ENCODE measurements at regions not wholly inside any gene's neighbourhood (a gene's known extent, or its start where the extent isn't known, plus 50 kb on each side); places are given as distances from the start of the nearest gene placed in this dataset.

GRCh38 chr20:30484009-30484748, 773.3 kb upstream of the DEFB115 start:
- H3K36me3 ChIP-seq (ENCODE audit: control insufficient read depth in 1 of 2, insufficient read depth in 2 of 2, low read length in 2 of 2): peaks cover 0 to 4% of the 10 kb centered on the region in 2 experiments

GRCh38 chr20:30484749-30485070, 772.8 kb upstream of the DEFB115 start:
- Histone ChIP-seq H3K36me3 (ENCODE audit: control insufficient read depth in 1 of 2, insufficient read depth in 2 of 2, low read length in 2 of 2) (peaks cover 0 to 4% of the 10 kb centered on the region in 2 experiments), H3K4ac (ENCODE audit: low read depth, low read length) (no peak overlapping the region), H2AK5ac (ENCODE audit: low read length) (no peak overlapping the region), H3K27me3 (ENCODE audit: insufficient read depth, low read length) (no peaks in the 10 kb centered on the region), H3K4me3 (ENCODE audit: low read depth, low read length) (no peak overlapping the region), H3K79me1 (ENCODE audit: low read length) (no peaks in the 10 kb centered on the region), H3K4me1 (ENCODE audit: control insufficient read depth in 1 of 2, insufficient read depth in 2 of 2, low read length in 2 of 2) (no peaks in the 10 kb centered on the region), H3K27ac (ENCODE audit: low read depth, low read length) (no peak overlapping the region), H3K79me2 (ENCODE audit: control insufficient read depth, insufficient read depth, low read length, poor library complexity) (no peaks in the 10 kb centered on the region), H2BK120ac (ENCODE audit: insufficient read depth, low read length, poor library complexity) (no peak overlapping the region), H3K9ac (ENCODE audit: low read length) (no peak overlapping the region), H2BK12ac (ENCODE audit: low read length) (no peak overlapping the region), H3K23ac (ENCODE audit: low read length) (no peak overlapping the region), H3K18ac (ENCODE audit: low read length) (no peak overlapping the region), H4K8ac (ENCODE audit: low read depth, low read length) (no peak overlapping the region), H2BK5ac (ENCODE audit: low read depth, low read length, poor library complexity) (no peak overlapping the region), H3K9me3 (ENCODE audit: insufficient read depth, low read depth, low read length) (peaks cover 47% of the 10 kb centered on the region), H4K91ac (ENCODE audit: low read depth, low read length) (no peak overlapping the region), H4K12ac (ENCODE audit: low read depth, low read length) (no peak overlapping the region), H2AFZ (ENCODE audit: insufficient read depth, low read length, poor library complexity) (no peak overlapping the region), H3K14ac (ENCODE audit: low read length) (no peak overlapping the region), H3K4me2 (ENCODE audit: low read length) (no peak overlapping the region)
- no CpG with 5 or more reads among the region's 17 CpGs for WGBS (ENCODE audit: extremely low coverage, insufficient coverage, insufficient read length)
- no peak for DNase-seq

More at GRCh38 chr20:30484009-30484748, 773.3 kb upstream of the DEFB115 start:
- Histone ChIP-seq H3K27me3 (ENCODE audit: insufficient read depth, low read length) (no peaks in the 10 kb centered on the region), H2BK120ac (ENCODE audit: insufficient read depth, low read length, poor library complexity) (no peak overlapping the region), H3K27ac (ENCODE audit: low read depth, low read length) (no peak overlapping the region), H3K79me1 (ENCODE audit: low read length) (no peaks in the 10 kb centered on the region), H2AFZ (ENCODE audit: insufficient read depth, low read length, poor library complexity) (no peak overlapping the region), H4K91ac (ENCODE audit: low read depth, low read length) (no peak overlapping the region), H2BK12ac (ENCODE audit: low read length) (no peak overlapping the region), H3K79me2 (ENCODE audit: control insufficient read depth, insufficient read depth, low read length, poor library complexity) (no peaks in the 10 kb centered on the region), H4K12ac (ENCODE audit: low read depth, low read length) (no peak overlapping the region), H3K4ac (ENCODE audit: low read depth, low read length) (no peak overlapping the region), H3K14ac (ENCODE audit: low read length) (no peak overlapping the region), H3K18ac (ENCODE audit: low read length) (no peak overlapping the region), H3K4me3 (ENCODE audit: low read depth, low read length) (no peak overlapping the region), H2AK5ac (ENCODE audit: low read length) (no peak overlapping the region), H2BK5ac (ENCODE audit: low read depth, low read length, poor library complexity) (no peak overlapping the region), H3K4me1 (ENCODE audit: control insufficient read depth in 1 of 2, insufficient read depth in 2 of 2, low read length in 2 of 2) (no peaks in the 10 kb centered on the region), H3K4me2 (ENCODE audit: low read length) (no peak overlapping the region), H3K9ac (ENCODE audit: low read length) (no peak overlapping the region), H3K9me3 (ENCODE audit: insufficient read depth, low read depth, low read length) (peaks cover 41% of the 10 kb centered on the region), H4K8ac (ENCODE audit: low read depth, low read length) (no peak overlapping the region), H3K23ac (ENCODE audit: low read length) (no peak overlapping the region)
- DNase-seq: no peak
- no CpG with 5 or more reads among the region's 50 CpGs for WGBS (ENCODE audit: extremely low coverage, insufficient coverage, insufficient read length)

GRCh38 chr20:30485331-30486102, 771.9 kb upstream of the DEFB115 start:
- H3K27me3 ChIP-seq (ENCODE audit: insufficient read depth, low read length): no peaks in the 10 kb centered on the region

GRCh38 chr20:30486103-30486478, 771.4 kb upstream of the DEFB115 start:
- Histone ChIP-seq H4K8ac (ENCODE audit: low read depth, low read length) (no peak overlapping the region), H2AFZ (ENCODE audit: insufficient read depth, low read length, poor library complexity) (no peak overlapping the region), H3K4ac (ENCODE audit: low read depth, low read length) (no peak overlapping the region), H3K4me2 (ENCODE audit: low read length) (no peak overlapping the region), H3K9me3 (ENCODE audit: insufficient read depth, low read depth, low read length) (peaks cover 53% of the 10 kb centered on the region), H3K27me3 (ENCODE audit: insufficient read depth, low read length) (no peaks in the 10 kb centered on the region), H4K91ac (ENCODE audit: low read depth, low read length) (no peak overlapping the region), H3K18ac (ENCODE audit: low read length) (no peak overlapping the region), H2BK5ac (ENCODE audit: low read depth, low read length, poor library complexity) (no peak overlapping the region), H3K79me1 (ENCODE audit: low read length) (no peaks in the 10 kb centered on the region), H3K79me2 (ENCODE audit: control insufficient read depth, insufficient read depth, low read length, poor library complexity) (no peaks in the 10 kb centered on the region), H4K12ac (ENCODE audit: low read depth, low read length) (no peak overlapping the region), H2AK5ac (ENCODE audit: low read length) (no peak overlapping the region), H3K23ac (ENCODE audit: low read length) (no peak overlapping the region), H2BK12ac (ENCODE audit: low read length) (no peak overlapping the region), H3K4me1 (ENCODE audit: control insufficient read depth in 1 of 2, insufficient read depth in 2 of 2, low read length in 2 of 2) (no peaks in the 10 kb centered on the region), H3K36me3 (ENCODE audit: control insufficient read depth in 1 of 2, insufficient read depth in 2 of 2, low read length in 2 of 2) (peaks cover 0 to 4% of the 10 kb centered on the region in 2 experiments), H2BK120ac (ENCODE audit: insufficient read depth, low read length, poor library complexity) (no peak overlapping the region), H3K4me3 (ENCODE audit: low read depth, low read length) (no peak overlapping the region), H3K27ac (ENCODE audit: low read depth, low read length) (no peak overlapping the region), H3K9ac (ENCODE audit: low read length) (no peak overlapping the region), H3K14ac (ENCODE audit: low read length) (no peak overlapping the region)
- no CpG with 5 or more reads among the region's 14 CpGs for WGBS (ENCODE audit: extremely low coverage, insufficient coverage, insufficient read length)
- no peak for DNase-seq

More at GRCh38 chr20:30485331-30486102, 771.9 kb upstream of the DEFB115 start:
- Histone ChIP-seq H3K4me1 (ENCODE audit: control insufficient read depth in 1 of 2, insufficient read depth in 2 of 2, low read length in 2 of 2) (no peaks in the 10 kb centered on the region), H3K79me1 (ENCODE audit: low read length) (no peaks in the 10 kb centered on the region), H3K4me3 (ENCODE audit: low read depth, low read length) (peak overlapping the region; percentile 13), H2AK5ac (ENCODE audit: low read length) (no peak overlapping the region), H3K4ac (ENCODE audit: low read depth, low read length) (no peak overlapping the region), H3K4me2 (ENCODE audit: low read length) (no peak overlapping the region), H3K9me3 (ENCODE audit: insufficient read depth, low read depth, low read length) (peaks cover 49% of the 10 kb centered on the region), H2AFZ (ENCODE audit: insufficient read depth, low read length, poor library complexity) (no peak overlapping the region), H4K8ac (ENCODE audit: low read depth, low read length) (no peak overlapping the region), H2BK120ac (ENCODE audit: insufficient read depth, low read length, poor library complexity) (no peak overlapping the region), H3K36me3 (ENCODE audit: control insufficient read depth in 1 of 2, insufficient read depth in 2 of 2, low read length in 2 of 2) (peaks cover 0 to 4% of the 10 kb centered on the region in 2 experiments), H3K18ac (ENCODE audit: low read length) (no peak overlapping the region), H3K23ac (ENCODE audit: low read length) (no peak overlapping the region), H4K12ac (ENCODE audit: low read depth, low read length) (no peak overlapping the region), H2BK5ac (ENCODE audit: low read depth, low read length, poor library complexity) (no peak overlapping the region), H3K9ac (ENCODE audit: low read length) (no peak overlapping the region), H2BK12ac (ENCODE audit: low read length) (no peak overlapping the region), H3K27ac (ENCODE audit: low read depth, low read length) (no peak overlapping the region), H4K91ac (ENCODE audit: low read depth, low read length) (no peak overlapping the region), H3K79me2 (ENCODE audit: control insufficient read depth, insufficient read depth, low read length, poor library complexity) (no peaks in the 10 kb centered on the region), H3K14ac (ENCODE audit: low read length) (no peak overlapping the region)
- WGBS (ENCODE audit: extremely low coverage, insufficient coverage, insufficient read length): no CpG with 5 or more reads among the region's 50 CpGs
- no peak for DNase-seq

Measured in trophoblast cell (in vitro differentiated cells and primary cell).